ENCODE measurements at regions not wholly inside any gene's neighbourhood (a gene's known extent, or its start where the extent isn't known, plus 50 kb on each side); places are given as distances from the start of the nearest gene placed in this dataset.

GRCh38 chr14:73780896-73781295, 66.7 kb upstream of the PNMA1 start:
- FAIRE-seq, result no peak

- no peak for FAIRE-seq
These were observed 66.2 kb upstream of the PNMA1 start for GRCh38 chr14:73780391-73780790.

- FAIRE-seq, result no peak
These were observed 64.6 kb upstream of the PNMA1 start for GRCh38 chr14:73778736-73779135.

- no peak for FAIRE-seq
These were observed 63.2 kb upstream of the PNMA1 start for GRCh38 chr14:73777420-73777819.

- no peak for FAIRE-seq
These were observed 62.0 kb upstream of the PNMA1 start for GRCh38 chr14:73776194-73776537.

- FAIRE-seq, result no peak
These were observed 61.4 kb upstream of the PNMA1 start for GRCh38 chr14:73775339-73776193.

GRCh38 chr14:73774671-73775070, 60.5 kb upstream of the PNMA1 start:
- FAIRE-seq, result no peak

GRCh38 chr14:73774241-73774570, 60.0 kb upstream of the PNMA1 start:
- no peak for FAIRE-seq

GRCh38 chr14:73773441-73774240, 59.5 kb upstream of the PNMA1 start:
- no peak for FAIRE-seq

GRCh38 chr14:73771848-73772638, 57.9 kb upstream of the PNMA1 start:
- FAIRE-seq, result no peak

- no peak for FAIRE-seq
These were observed 57.0 kb upstream of the PNMA1 start for GRCh38 chr14:73770977-73771847.

- no peak for FAIRE-seq
These were observed 53.9 kb upstream of the PNMA1 start for GRCh38 chr14:73768107-73768506.

GRCh38 chr14:73764406-73765280, 50.5 kb upstream of the PNMA1 start:
- no peak for FAIRE-seq

Measured in G401.6 (cell line).